Head of caudate nucleus (tissue), 42 donors: ENCODE measurements at regions not wholly inside any gene's neighbourhood (a gene's known extent, or its start where the extent isn't known, plus 50 kb on each side); places are given as distances from the start of the nearest gene placed in this dataset.
A peak's percentile ranks its signal among the peaks of the same experiment; 100 is the strongest.

Experiments used
- DNase-seq, 42 donors: peaks; one replicate each; pipeline versions ENCODE4 v3.0.0 to v3.0.0-alpha.2; 2020 to 2021; ENCODE audit warnings: mixed read lengths in 7 of 42
- intact Hi-C: fragments of 100-400 bp; cut with DNase I; formaldehyde crosslinking; loops from one replicate; pipeline ENCODE4 v1.15.0; 2022

GRCh38 chr17:72350073-72350472 lies 229.3 kb downstream of the SOX9 start:
- DNase-seq: no peak
- intact Hi-C loops: no loop called here

GRCh38 chr17:72351365-72351764 lies 230.5 kb downstream of the SOX9 start:
- intact Hi-C loops: no loop called here
- no peak for DNase-seq

- intact Hi-C loops: no loop called here
- peak in 39 of 42 donors; percentile 21 to 85 (median 65) for DNase-seq
Observed at GRCh38 chr17:72351884-72352346, 231.1 kb downstream of the SOX9 start.

GRCh38 chr17:72353502-72353901 lies 232.7 kb downstream of the SOX9 start:
- peak in 2 of 42 donors; percentile 19 to 58 for DNase-seq
- intact Hi-C loops: no loop called here

DNA sequence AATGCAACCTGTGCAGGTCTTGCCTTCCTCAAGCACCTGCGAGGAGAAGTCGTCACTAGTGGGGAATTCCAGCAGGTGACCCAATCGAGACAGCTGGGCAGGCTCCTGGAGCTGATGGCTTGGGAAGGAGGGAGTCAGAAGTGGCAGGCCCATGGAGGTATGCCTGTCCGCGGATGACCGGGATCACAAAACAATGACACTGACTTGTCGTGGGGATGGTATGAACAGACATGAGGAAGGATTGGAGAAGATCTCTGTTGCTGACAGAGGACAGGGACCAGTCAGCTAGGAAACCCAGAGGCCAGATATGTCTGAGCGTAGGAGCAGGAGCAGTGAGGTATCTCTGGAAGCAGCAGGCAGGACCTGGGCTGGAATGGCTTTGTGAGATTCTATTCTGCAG lies 233.3 kb downstream of the SOX9 start:
- DNase-seq: no peak
- intact Hi-C loops: no loop called here

GRCh38 chr17:72357764-72358365 lies 237.0 kb downstream of the SOX9 start:
- no peak for DNase-seq
- intact Hi-C loops: no loop called here

DNA sequence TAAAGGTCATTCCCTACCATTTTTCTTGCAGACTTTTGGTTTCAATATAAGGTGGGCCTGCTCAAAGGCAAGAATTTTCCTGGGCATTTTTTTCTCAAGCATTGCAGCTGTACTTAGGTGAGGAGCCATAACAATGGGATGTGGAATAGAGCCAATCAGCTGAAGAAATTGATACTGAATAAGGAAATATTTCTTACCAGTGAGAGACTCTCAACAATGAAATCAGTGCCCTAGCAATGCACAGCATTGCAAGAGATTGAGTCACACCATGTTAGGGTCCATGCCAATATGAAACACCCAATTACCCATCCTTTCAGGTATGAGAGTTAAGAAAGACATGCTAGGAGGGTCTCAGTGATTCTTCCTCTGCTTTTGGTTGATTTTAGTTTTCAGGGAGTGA lies 237.6 kb downstream of the SOX9 start:
- intact Hi-C loops: no loop called here
- no peak for DNase-seq

GRCh38 chr17:72359274-72359673 lies 238.5 kb downstream of the SOX9 start:
- intact Hi-C loops: no loop called here
- no peak for DNase-seq

DNA sequence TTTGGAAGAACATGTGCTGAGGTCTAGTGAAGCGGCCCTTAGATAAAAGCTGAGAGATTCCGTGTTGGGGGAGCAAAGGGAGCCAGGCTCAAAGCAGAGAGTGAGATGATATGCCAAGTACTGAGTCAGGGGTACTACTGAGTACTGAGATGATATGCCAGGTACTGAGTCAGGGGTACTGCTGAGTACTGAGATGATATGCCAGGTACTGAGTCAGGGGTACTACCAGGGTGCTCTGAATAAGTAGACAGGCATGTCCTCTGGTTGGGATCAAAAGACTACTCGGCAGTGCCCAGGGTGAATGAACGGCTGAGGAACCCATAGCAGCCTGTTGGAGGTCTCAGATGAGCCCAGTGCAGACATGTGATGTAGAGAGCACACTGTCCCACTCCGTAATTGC lies 239.0 kb downstream of the SOX9 start:
- no peak for DNase-seq
- intact Hi-C loops: no loop called here

GRCh38 chr17:72360386-72360940 lies 239.6 kb downstream of the SOX9 start:
- DNase-seq: no peak

DNA sequence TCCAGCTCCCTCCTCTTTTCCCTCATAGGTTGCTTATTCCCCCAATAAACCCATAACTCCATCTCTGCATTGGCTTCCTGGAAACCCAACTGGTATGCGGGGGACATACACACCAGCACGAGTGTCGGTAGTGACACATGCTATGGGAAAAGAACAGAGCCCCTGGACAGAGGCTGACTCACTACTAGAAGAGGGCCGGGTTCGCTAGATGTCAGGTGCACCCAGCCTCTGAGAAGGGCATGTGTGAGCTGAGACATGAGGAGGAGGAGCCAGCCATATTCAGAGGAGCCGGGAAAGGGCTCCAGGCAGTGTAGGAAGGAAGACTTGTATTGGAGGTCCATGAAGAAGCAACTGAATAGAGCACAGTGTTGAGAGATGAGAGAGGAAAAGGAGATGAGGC lies 241.1 kb downstream of the SOX9 start:
- peak in 1 of 42 donors; percentile 44 for DNase-seq
- intact Hi-C loops: no loop called here

More at GRCh38 chr17:72360386-72360940, 239.6 kb downstream of the SOX9 start:
- intact Hi-C loops: no loop called here

DNA sequence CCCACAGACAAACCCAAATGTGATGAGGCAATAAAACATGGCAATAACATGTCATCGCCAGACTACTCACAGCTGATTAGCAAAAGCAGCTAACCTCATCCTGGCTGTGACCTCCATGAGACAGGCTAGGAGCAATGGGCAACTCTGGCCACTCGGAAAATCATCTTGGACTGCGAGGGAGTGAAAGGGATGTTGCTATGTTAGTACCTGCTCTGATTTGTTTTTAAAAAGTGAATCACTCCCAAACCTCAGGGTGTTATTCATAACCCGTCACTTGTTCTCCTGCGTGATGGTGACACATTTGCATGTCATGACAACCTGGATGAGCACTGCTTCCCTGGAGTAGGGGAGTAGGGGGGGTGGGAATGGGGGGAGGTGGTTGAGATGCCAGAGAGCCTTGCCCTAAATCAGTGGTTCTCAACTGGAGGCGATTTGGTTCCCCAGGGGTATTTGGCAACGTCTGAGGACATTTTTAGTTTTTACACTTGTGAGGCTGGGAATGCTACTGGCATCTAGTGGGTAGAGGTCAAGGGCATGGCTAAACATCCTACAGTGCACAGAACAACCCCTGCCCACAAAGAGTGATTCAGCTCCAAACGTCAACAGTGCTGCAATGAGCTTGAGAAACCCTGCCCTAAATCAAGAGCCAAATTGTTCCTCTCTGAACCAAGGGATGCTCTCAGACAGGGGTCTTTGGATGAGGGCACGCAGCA lies 241.7 kb downstream of the SOX9 start:
- intact Hi-C loops: no loop called here
- peak in 32 of 42 donors; percentile 21 to 91 (median 59) for DNase-seq

- intact Hi-C loops: no loop called here
- no peak for DNase-seq
Observed at GRCh38 chr17:72363089-72363610, 242.3 kb downstream of the SOX9 start.

DNA sequence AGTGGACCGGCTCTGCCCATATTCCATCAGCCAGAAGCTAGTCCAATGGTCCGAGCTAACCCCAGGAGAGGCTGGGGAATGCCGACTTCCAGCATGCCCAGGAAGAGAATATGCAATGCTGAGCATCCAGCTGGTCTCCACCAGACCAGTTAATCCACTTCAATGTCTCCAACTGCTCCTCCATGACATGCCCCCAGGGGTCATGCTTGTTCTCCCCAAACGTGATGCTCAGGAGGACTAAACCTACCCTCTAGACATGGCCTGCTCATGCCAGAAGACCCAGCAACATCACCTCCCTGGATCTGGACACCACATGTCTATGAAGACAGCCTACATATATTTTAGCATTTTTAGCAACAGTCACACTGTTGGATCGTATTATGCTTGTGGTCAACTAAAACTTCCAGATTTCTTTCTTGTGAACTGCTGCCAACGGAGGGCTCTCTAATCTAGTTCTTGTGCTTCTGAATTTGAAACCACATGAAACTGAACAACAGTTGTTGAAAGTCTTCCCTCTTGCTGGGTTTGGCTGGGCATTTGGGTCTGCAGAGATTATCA lies 245.1 kb downstream of the SOX9 start:
- intact Hi-C loops: no loop called here
- no peak for DNase-seq

GRCh38 chr17:72366626-72367025 lies 245.8 kb downstream of the SOX9 start:
- intact Hi-C loops: no loop called here
- no peak for DNase-seq

DNA sequence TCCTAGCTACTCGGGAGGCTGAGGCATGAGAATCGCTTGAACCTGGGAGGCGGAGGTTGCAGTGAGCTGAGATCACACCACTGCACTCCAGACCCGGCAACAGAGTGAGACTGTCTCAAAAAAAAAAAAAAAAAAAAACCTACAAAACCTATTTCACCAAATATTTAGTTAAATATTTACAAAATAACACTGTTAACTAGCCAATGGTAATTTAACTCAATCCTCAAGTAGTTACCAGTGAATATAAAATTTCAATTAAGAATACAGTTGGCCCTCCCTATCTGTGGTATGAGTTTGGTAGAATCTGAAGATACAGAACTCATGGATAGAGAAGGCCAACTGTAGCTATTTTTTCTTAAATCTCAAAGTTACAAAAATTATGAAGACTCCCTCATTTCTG lies 247.4 kb downstream of the SOX9 start:
- intact Hi-C loops: no loop called here
- no peak for DNase-seq

GRCh38 chr17:72369366-72369765 lies 248.5 kb downstream of the SOX9 start:
- intact Hi-C loops: no loop called here
- no peak for DNase-seq

DNA sequence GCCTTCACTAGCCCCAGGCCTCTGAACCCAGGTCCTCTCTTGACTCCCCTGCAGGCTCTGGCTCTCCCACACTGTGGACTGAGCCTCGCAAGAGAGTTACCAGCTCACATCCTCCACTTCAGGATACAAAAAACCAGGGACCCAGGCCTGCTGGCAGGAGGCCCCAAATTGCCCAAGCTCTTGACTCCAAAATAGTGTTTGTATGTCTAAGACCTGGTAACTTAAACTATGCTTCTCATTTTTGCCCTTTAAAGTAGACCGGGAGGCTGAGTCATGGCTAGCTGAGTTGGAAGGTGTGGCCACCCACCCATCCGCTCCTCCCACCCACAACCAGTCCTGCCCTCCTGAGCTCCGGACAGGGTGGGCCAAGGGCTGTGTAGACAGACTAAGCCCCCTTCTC lies 250.0 kb downstream of the SOX9 start:
- intact Hi-C loops: no loop called here

DNA sequence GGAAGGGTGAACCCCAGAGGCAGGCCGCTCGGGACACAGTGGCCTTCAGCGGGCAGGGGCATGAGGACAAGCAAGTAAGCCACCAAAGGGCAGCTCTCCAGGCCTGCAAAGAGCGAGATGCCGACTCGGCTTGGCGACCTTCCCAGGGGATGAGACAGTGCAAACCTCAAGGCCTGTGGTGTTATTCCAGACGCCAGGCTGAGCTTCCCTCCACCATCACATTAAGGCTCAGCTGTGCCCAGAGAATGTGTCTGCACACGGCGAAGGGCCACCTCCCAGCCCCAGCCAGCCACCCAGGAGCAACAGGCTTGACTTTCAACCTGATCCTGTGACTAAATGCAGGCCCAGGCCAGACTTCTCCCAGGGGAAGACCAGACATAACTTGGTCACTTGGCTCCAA lies 251.4 kb downstream of the SOX9 start:
- no peak for DNase-seq
- intact Hi-C loops: no loop called here

More for the DNA sequence above, 250.0 kb downstream of the SOX9 start:
- no peak for DNase-seq
